ENCODE measurements at regions not wholly inside any gene's neighbourhood (a gene's known extent, or its start where the extent isn't known, plus 50 kb on each side); places are given as distances from the start of the nearest gene placed in this dataset.

- H3K4me1 Mint-ChIP-seq, result no peaks in the 10 kb centered on the region
- no peaks in the 10 kb centered on the region for H3K36me3 ChIP-seq (ENCODE audit: control insufficient read depth, insufficient read depth, low read length)
- H3K27ac Mint-ChIP-seq, result no peak overlapping the region
- H3K4me3 ChIP-seq (ENCODE audit: low read depth, low read length), result no peak overlapping the region
- no peak for DNase-seq
- no peak overlapping the region for H3K27ac ChIP-seq (ENCODE audit: insufficient read depth, low read length, poor library complexity, severe bottlenecking)
- H3K27me3 ChIP-seq (ENCODE audit: control insufficient read depth, insufficient read depth, low read length), result no peaks in the 10 kb centered on the region
- H3K36me3 Mint-ChIP-seq, result no peaks in the 10 kb centered on the region
- no peak for ATAC-seq (ENCODE audit: low read depth in 2 of 2)
- no peaks in the 10 kb centered on the region for H3K4me1 ChIP-seq (ENCODE audit: control insufficient read depth, insufficient read depth, low read length, poor library complexity, severe bottlenecking)
- H3K9me3 ChIP-seq (ENCODE audit: control insufficient read depth in 2 of 2, low read length in 2 of 2), result no peaks in the 10 kb centered on the region
- H3K27me3 Mint-ChIP-seq, result no peaks in the 10 kb centered on the region
- H3K4me3 Mint-ChIP-seq, result no peak overlapping the region
- H3K9me3 Mint-ChIP-seq, result peaks cover 0 to 8% (median 2%) of the 10 kb centered on the region in 7 donors
These were observed 384.0 kb downstream of the SOX9 start for GRCh38 chr17:72504783-72505182.

- Mint-ChIP-seq H3K36me3 (no peaks in the 10 kb centered on the region), H3K27me3 (no peaks in the 10 kb centered on the region), H3K4me3 (no peak overlapping the region), H3K4me1 (no peaks in the 10 kb centered on the region), H3K9me3 (peaks cover 0 to 8% (median 0%) of the 10 kb centered on the region in 7 donors), H3K27ac (no peak overlapping the region)
- no peaks in the 10 kb centered on the region for H3K27me3 ChIP-seq (ENCODE audit: control insufficient read depth, insufficient read depth, low read length)
- H3K27ac ChIP-seq (ENCODE audit: insufficient read depth, low read length, poor library complexity, severe bottlenecking), result no peak overlapping the region
- H3K4me3 ChIP-seq (ENCODE audit: low read depth, low read length), result no peak overlapping the region
- no peaks in the 10 kb centered on the region for H3K4me1 ChIP-seq (ENCODE audit: control insufficient read depth, insufficient read depth, low read length, poor library complexity, severe bottlenecking)
- no peaks in the 10 kb centered on the region for H3K36me3 ChIP-seq (ENCODE audit: control insufficient read depth, insufficient read depth, low read length)
- no peak for ATAC-seq (ENCODE audit: low read depth in 2 of 2)
- DNase-seq, result no peak
- H3K9me3 ChIP-seq (ENCODE audit: control insufficient read depth in 2 of 2, low read length in 2 of 2), result no peaks in the 10 kb centered on the region
These were observed 386.0 kb downstream of the SOX9 start for GRCh38 chr17:72506773-72507172.

DNA sequence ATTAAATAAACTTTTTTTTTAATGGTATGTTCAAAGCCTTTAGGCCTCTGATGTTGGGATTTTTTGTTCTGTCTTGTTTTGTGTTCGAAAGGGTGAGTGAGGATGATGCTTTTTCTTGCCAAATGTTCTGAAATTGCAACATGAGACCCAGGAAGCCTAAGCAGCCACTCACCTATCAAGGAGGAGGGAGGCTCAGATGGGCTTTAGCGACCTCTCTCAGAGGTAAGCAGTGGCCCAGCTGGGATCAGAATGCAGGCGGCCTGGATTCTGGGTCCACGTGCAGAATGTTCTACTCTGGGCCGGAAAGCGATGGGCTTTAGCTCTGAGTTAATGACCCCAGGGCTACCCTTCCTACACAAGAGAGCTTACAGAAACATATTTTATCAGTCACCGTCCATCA is 386.6 kb downstream of the SOX9 start:
- no peaks in the 10 kb centered on the region for H3K27me3 Mint-ChIP-seq
- ATAC-seq (ENCODE audit: low read depth in 2 of 2), result no peak
- no peaks in the 10 kb centered on the region for H3K4me1 ChIP-seq (ENCODE audit: control insufficient read depth, insufficient read depth, low read length, poor library complexity, severe bottlenecking)
- no peak overlapping the region for H3K27ac Mint-ChIP-seq
- no peaks in the 10 kb centered on the region for H3K36me3 Mint-ChIP-seq
- H3K36me3 ChIP-seq (ENCODE audit: control insufficient read depth, insufficient read depth, low read length), result no peaks in the 10 kb centered on the region
- no peak overlapping the region for H3K4me3 ChIP-seq (ENCODE audit: low read depth, low read length)
- no peaks in the 10 kb centered on the region for H3K4me1 Mint-ChIP-seq
- no peak overlapping the region for H3K4me3 Mint-ChIP-seq
- H3K9me3 Mint-ChIP-seq, result peaks cover 0 to 8% (median 0%) of the 10 kb centered on the region in 7 donors
- H3K27ac ChIP-seq (ENCODE audit: insufficient read depth, low read length, poor library complexity, severe bottlenecking), result no peak overlapping the region
- H3K9me3 ChIP-seq (ENCODE audit: control insufficient read depth in 2 of 2, low read length in 2 of 2), result no peaks in the 10 kb centered on the region
- no peaks in the 10 kb centered on the region for H3K27me3 ChIP-seq (ENCODE audit: control insufficient read depth, insufficient read depth, low read length)
- DNase-seq, result no peak

DNA sequence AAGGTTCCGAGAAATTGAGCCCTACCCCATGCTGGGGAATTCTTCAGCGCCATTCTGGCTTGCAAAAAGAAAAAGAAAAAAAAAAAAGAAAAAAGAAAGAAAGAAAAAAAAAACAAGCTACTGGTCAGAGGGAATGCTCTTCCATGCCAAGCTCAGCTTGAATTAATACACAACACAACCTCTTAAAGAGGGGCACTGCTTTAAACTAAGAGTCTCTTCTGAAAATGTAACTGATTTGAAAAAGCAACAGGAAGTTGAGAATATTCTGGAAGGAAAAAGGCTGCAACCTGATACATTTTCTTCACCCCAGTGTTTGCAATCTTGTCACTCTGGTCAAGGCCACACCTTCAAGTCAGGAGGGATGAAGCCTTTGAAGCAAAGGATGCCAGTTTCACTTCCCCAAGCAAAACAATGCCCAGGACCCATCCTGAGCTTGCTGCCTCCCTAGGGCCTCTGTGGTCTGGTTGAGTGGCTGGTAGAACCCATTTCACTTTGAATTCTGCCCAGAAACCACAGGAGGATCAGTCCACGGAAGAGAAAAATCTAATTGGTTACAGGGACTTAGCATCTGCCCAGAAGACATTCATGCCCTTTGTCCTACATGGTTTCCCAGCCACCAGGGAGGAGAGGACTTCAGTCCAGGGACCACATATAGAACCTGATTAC is 389.7 kb downstream of the SOX9 start:
- peaks cover 5% of the 10 kb centered on the region for H3K27me3 Mint-ChIP-seq
- no peak for DNase-seq
- H3K9me3 ChIP-seq (ENCODE audit: control insufficient read depth in 2 of 2, low read length in 2 of 2), result no peaks in the 10 kb centered on the region
- no peaks in the 10 kb centered on the region for H3K36me3 Mint-ChIP-seq
- no peaks in the 10 kb centered on the region for H3K27me3 ChIP-seq (ENCODE audit: control insufficient read depth, insufficient read depth, low read length)
- H3K36me3 ChIP-seq (ENCODE audit: control insufficient read depth, insufficient read depth, low read length), result no peaks in the 10 kb centered on the region
- no peak overlapping the region for H3K27ac ChIP-seq (ENCODE audit: insufficient read depth, low read length, poor library complexity, severe bottlenecking)
- H3K4me3 ChIP-seq (ENCODE audit: low read depth, low read length), result no peak overlapping the region
- ATAC-seq (ENCODE audit: low read depth in 2 of 2), result no peak
- H3K4me1 ChIP-seq (ENCODE audit: control insufficient read depth, insufficient read depth, low read length, poor library complexity, severe bottlenecking), result no peaks in the 10 kb centered on the region
- no peak overlapping the region for H3K27ac Mint-ChIP-seq
- peaks cover 0 to 3% (median 0%) of the 10 kb centered on the region in 7 donors for H3K9me3 Mint-ChIP-seq
- H3K4me1 Mint-ChIP-seq, result no peaks in the 10 kb centered on the region
- H3K4me3 Mint-ChIP-seq, result no peak overlapping the region

DNA sequence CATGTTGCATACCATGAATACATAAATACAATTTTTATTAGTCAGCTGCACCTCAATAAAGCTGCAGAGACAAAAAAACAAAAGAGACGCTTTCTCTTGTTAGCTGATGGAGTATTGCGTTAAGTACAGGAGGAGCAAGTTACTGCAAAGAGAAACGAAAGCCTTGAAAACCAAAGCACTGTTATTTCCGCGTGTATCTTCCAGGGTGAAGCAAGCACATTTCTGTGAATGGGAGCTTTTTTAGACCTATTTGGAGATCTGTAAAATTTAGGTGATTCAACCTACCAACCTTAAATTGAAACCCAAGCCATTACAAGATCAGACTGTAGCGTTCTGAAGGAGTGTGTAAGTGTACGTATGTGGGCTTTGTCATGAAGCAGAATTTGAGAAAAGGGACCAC is 390.4 kb downstream of the SOX9 start:
- H3K27ac Mint-ChIP-seq, result no peak overlapping the region
- Histone ChIP-seq H3K27me3 (ENCODE audit: control insufficient read depth, insufficient read depth, low read length) (no peaks in the 10 kb centered on the region), H3K27ac (ENCODE audit: insufficient read depth, low read length, poor library complexity, severe bottlenecking) (no peak overlapping the region), H3K4me3 (ENCODE audit: low read depth, low read length) (no peak overlapping the region), H3K9me3 (ENCODE audit: control insufficient read depth in 2 of 2, low read length in 2 of 2) (no peaks in the 10 kb centered on the region), H3K4me1 (ENCODE audit: control insufficient read depth, insufficient read depth, low read length, poor library complexity, severe bottlenecking) (no peaks in the 10 kb centered on the region), H3K36me3 (ENCODE audit: control insufficient read depth, insufficient read depth, low read length) (no peaks in the 10 kb centered on the region)
- ATAC-seq (ENCODE audit: low read depth in 2 of 2) (no peak), DNase-seq (no peak)
- peaks cover 5% of the 10 kb centered on the region for H3K27me3 Mint-ChIP-seq
- no peaks in the 10 kb centered on the region for H3K36me3 Mint-ChIP-seq
- H3K4me3 Mint-ChIP-seq, result no peak overlapping the region
- no peaks in the 10 kb centered on the region for H3K9me3 Mint-ChIP-seq
- no peaks in the 10 kb centered on the region for H3K4me1 Mint-ChIP-seq

DNA sequence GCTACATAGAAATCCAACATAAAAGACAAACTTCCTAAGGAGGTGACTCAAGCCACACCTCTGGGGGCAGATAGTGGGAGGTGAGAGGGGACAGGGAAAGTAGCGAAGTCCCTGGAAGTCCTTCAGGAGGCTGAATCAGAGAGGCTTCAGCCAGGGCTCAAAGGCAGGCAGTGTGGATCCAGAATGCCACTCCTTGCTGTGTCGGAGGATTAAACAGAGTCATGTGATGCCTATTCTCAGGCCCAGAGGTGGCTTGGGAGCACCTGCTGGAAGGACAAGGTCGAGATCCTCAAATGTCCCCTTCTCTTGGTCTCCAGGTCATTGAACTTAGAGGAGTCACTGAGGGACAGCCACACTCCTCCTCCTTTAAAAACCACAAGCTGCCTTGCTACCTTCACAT is 391.1 kb downstream of the SOX9 start:
- no peak overlapping the region for H3K4me3 Mint-ChIP-seq
- ATAC-seq (ENCODE audit: low read depth in 2 of 2), result no peak
- no peaks in the 10 kb centered on the region for H3K9me3 ChIP-seq (ENCODE audit: control insufficient read depth in 2 of 2, low read length in 2 of 2)

DNA sequence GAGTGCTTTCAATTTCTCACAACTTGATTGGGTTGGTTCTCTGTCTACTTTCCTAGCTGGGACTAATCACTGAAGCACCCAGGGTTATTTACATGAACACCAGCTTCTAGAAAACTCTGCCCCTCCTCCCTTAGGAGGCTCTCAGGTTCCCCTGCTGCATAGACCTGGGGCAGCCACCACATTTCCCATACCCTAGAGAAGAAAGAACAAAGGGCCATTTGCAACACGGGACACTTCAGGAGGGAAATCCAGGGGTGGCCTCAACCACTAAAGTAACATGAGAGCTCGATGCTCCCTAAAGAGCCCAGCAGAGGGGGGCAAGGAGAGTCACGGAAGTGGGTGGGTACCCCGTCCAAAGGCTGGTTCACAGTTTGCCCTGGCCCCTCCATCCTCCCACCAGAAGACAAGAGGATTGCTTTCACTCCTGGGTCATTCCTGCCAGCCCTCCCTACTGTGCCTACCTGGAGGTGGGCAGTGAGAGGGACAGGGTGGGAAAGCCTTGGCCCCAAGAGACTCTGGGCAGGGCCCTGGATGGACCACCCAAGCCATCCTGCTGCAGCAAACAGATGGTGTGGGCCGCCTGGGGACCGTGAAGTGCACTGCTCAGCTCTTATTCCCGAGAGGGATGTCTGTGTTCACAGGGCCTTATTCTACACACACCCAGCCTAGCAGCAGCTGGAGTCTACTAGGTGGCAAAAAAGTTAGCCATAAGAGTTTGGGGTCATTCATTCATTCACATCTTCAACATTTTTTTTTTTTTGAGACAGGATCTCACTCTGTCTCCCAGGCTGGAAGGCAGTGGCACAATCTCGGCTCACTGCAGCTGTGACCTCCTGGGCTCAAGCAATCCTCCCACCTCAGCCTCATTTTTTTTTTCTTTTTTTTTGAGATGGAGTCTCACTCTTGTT is 392.1 kb downstream of the SOX9 start:
- Mint-ChIP-seq H3K27me3 (peaks cover 5% of the 10 kb centered on the region), H3K36me3 (no peaks in the 10 kb centered on the region), H3K4me3 (no peak overlapping the region), H3K27ac (no peak overlapping the region), H3K9me3 (no peaks in the 10 kb centered on the region), H3K4me1 (no peaks in the 10 kb centered on the region)
- no peaks in the 10 kb centered on the region for H3K9me3 ChIP-seq (ENCODE audit: control insufficient read depth in 2 of 2, low read length in 2 of 2)
- H3K27ac ChIP-seq (ENCODE audit: insufficient read depth, low read length, poor library complexity, severe bottlenecking), result no peak overlapping the region
- H3K4me3 ChIP-seq (ENCODE audit: low read depth, low read length), result no peak overlapping the region
- no peak for ATAC-seq (ENCODE audit: low read depth in 2 of 2)
- no peak for DNase-seq
- no peaks in the 10 kb centered on the region for H3K36me3 ChIP-seq (ENCODE audit: control insufficient read depth, insufficient read depth, low read length)
- H3K27me3 ChIP-seq (ENCODE audit: control insufficient read depth, insufficient read depth, low read length), result no peaks in the 10 kb centered on the region
- no peaks in the 10 kb centered on the region for H3K4me1 ChIP-seq (ENCODE audit: control insufficient read depth, insufficient read depth, low read length, poor library complexity, severe bottlenecking)

More for the DNA sequence above, 391.1 kb downstream of the SOX9 start:
- no peak for DNase-seq
- no peaks in the 10 kb centered on the region for H3K4me1 Mint-ChIP-seq
- H3K36me3 ChIP-seq (ENCODE audit: control insufficient read depth, insufficient read depth, low read length), result no peaks in the 10 kb centered on the region
- peaks cover 5% of the 10 kb centered on the region for H3K27me3 Mint-ChIP-seq
- H3K27ac ChIP-seq (ENCODE audit: insufficient read depth, low read length, poor library complexity, severe bottlenecking), result no peak overlapping the region
- H3K4me1 ChIP-seq (ENCODE audit: control insufficient read depth, insufficient read depth, low read length, poor library complexity, severe bottlenecking), result no peaks in the 10 kb centered on the region
- H3K27ac Mint-ChIP-seq, result no peak overlapping the region
- H3K27me3 ChIP-seq (ENCODE audit: control insufficient read depth, insufficient read depth, low read length), result no peaks in the 10 kb centered on the region
- H3K36me3 Mint-ChIP-seq, result no peaks in the 10 kb centered on the region
- H3K9me3 Mint-ChIP-seq, result no peaks in the 10 kb centered on the region
- H3K4me3 ChIP-seq (ENCODE audit: low read depth, low read length), result no peak overlapping the region

Data from CD4-positive, CD25-positive, alpha-beta regulatory T cell (primary cell).